ENCODE measurements at regions not wholly inside any gene's neighbourhood (a gene's known extent, or its start where the extent isn't known, plus 50 kb on each side); places are given as distances from the start of the nearest gene placed in this dataset.

DNA sequence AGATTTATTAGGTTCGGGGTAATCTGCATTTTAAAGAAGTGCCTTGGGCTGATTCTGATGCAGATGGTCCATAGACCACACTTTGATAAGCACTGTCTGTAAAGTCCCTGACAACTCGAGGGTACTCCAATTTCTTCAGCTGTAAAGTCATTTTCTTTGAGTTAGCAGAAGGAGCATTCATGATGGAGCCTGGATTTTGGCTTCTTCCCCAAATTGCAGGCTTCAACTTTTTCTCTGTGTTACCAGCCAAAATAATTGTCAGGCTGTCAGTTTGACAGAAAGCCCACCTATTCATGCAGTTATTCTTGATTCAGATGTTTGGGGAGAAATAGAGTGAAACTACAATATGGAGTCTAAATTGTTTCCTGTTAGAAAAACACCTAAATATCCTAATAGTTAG, 66.0 kb downstream of the RPL37A start:
- no peak overlapping the region for H3K27ac ChIP-seq
- intact Hi-C loops (cut with DNase I) = no loop called here
- DNase-seq (ENCODE audit: extremely low spot score in 2 of 2) = no peak
- H3K4me3 ChIP-seq = no peak overlapping the region
- no peaks in the 10 kb centered on the region for H3K36me3 ChIP-seq
- H3K27me3 ChIP-seq = no peaks in the 10 kb centered on the region
- TF ChIP-seq, protein P1, sequence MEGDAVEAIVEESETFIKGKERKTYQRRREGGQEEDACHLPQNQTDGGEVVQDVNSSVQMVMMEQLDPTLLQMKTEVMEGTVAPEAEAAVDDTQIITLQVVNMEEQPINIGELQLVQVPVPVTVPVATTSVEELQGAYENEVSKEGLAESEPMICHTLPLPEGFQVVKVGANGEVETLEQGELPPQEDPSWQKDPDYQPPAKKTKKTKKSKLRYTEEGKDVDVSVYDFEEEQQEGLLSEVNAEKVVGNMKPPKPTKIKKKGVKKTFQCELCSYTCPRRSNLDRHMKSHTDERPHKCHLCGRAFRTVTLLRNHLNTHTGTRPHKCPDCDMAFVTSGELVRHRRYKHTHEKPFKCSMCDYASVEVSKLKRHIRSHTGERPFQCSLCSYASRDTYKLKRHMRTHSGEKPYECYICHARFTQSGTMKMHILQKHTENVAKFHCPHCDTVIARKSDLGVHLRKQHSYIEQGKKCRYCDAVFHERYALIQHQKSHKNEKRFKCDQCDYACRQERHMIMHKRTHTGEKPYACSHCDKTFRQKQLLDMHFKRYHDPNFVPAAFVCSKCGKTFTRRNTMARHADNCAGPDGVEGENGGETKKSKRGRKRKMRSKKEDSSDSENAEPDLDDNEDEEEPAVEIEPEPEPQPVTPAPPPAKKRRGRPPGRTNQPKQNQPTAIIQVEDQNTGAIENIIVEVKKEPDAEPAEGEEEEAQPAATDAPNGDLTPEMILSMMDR (IDR thresholded peaks at IDR 0.05) = no peak
- TF ChIP-seq POLR2AphosphoS5 (IDR thresholded peaks at IDR 0.05; ENCODE audit: insufficient read depth in 1 of 2, low read depth in 1 of 2) (no peak), POLR2A (IDR thresholded peaks at IDR 0.05) (no peak)
- H3K9me3 ChIP-seq = no peaks in the 10 kb centered on the region
- peaks cover 6% of the 10 kb centered on the region for H3K4me1 ChIP-seq

DNA sequence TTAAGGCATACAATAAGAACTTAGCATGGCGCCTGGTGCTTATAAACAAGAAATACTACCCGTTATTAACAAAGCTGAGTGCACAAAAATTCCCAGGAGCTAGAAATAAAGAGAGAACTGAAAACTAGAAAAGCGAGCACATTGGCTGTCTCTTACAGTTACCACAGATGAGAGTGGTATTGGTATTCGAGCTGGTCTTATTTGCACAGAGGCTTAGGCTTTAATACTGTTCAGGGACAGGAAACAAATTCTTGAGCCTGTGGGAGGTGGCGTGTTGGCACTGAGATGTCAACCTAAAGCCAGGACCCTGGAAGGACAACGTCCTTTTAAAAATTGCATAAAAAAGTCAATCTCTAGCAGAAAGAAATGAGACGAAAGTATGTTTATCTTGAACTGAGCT, 67.3 kb upstream of the IGFBP2 start:
- Histone ChIP-seq H3K27me3 (no peaks in the 10 kb centered on the region), H3K36me3 (no peaks in the 10 kb centered on the region), H3K9me3 (no peaks in the 10 kb centered on the region), H3K4me3 (no peak overlapping the region), H3K4me1 (peaks cover 6% of the 10 kb centered on the region), H3K27ac (no peak overlapping the region)
- no peak for DNase-seq (ENCODE audit: extremely low spot score in 2 of 2)
- TF ChIP-seq POLR2AphosphoS5 (IDR thresholded peaks at IDR 0.05; ENCODE audit: insufficient read depth in 1 of 2, low read depth in 1 of 2) (no peak), POLR2A (IDR thresholded peaks at IDR 0.05) (no peak)
- TF ChIP-seq, protein P1 (IDR thresholded peaks at IDR 0.05) = no peak
- intact Hi-C loops (cut with DNase I) = no loop called here

DNA sequence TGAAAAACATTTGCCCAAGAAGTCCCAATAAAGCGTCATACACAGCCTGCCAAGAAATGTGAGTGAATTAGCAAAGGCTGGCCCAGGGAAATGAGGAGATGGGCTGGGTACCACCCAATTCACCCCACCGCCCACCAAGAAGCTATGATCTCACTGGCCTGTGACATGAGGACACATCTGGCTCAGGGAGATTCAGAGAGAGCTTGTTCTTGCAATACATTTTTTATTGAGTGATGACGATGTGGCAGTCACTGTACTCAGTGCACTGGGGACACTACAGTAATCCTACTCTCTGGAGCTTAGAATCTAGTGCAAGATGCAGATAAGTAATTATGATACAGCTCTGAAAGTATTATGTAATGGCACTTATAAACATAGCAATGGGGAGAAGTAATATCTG, 64.6 kb upstream of the IGFBP2 start:
- peaks cover 12% of the 10 kb centered on the region for H3K4me1 ChIP-seq
- DNase-seq (ENCODE audit: extremely low spot score in 2 of 2) = no peak
- no peaks in the 10 kb centered on the region for H3K9me3 ChIP-seq
- intact Hi-C loops (cut with DNase I) = no loop called here
- no peaks in the 10 kb centered on the region for H3K27me3 ChIP-seq
- H3K4me3 ChIP-seq = no peak overlapping the region
- H3K36me3 ChIP-seq = no peaks in the 10 kb centered on the region
- TF ChIP-seq POLR2A (IDR thresholded peaks at IDR 0.05) = no peak
- TF ChIP-seq, protein P1 (IDR thresholded peaks at IDR 0.05) = no peak
- TF ChIP-seq POLR2AphosphoS5 (IDR thresholded peaks at IDR 0.05; ENCODE audit: insufficient read depth in 1 of 2, low read depth in 1 of 2) = no peak
- H3K27ac ChIP-seq = no peak overlapping the region

DNA sequence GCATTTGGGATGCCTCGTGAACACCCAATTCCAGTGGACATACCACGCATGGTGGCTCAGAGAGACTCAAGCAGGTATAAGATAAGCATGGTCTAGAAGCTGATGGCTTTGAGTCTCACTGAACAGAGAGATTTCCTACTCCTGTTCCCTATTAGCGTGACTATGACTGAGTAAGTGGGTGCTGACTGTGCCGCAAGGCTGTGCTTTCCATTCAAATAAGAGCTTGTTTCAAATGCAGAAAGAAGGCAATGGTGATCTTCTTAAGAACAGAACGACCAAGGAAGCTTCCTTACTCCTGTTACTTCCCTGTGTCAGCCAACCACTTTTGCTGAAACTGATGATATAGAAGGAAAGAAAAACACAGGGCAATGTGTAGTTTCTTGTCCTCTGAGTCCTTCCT, 63.5 kb upstream of the IGFBP2 start:
- DNase-seq (ENCODE audit: extremely low spot score in 2 of 2) = no peak
- Histone ChIP-seq H3K4me3 (no peak overlapping the region), H3K27me3 (no peaks in the 10 kb centered on the region), H3K27ac (no peak overlapping the region), H3K9me3 (no peaks in the 10 kb centered on the region), H3K4me1 (peaks cover 15% of the 10 kb centered on the region), H3K36me3 (no peaks in the 10 kb centered on the region)
- no peak for TF ChIP-seq POLR2AphosphoS5 (IDR thresholded peaks at IDR 0.05; ENCODE audit: insufficient read depth in 1 of 2, low read depth in 1 of 2)
- TF ChIP-seq POLR2A (IDR thresholded peaks at IDR 0.05) = no peak
- intact Hi-C loops (cut with DNase I) = no loop called here

DNA sequence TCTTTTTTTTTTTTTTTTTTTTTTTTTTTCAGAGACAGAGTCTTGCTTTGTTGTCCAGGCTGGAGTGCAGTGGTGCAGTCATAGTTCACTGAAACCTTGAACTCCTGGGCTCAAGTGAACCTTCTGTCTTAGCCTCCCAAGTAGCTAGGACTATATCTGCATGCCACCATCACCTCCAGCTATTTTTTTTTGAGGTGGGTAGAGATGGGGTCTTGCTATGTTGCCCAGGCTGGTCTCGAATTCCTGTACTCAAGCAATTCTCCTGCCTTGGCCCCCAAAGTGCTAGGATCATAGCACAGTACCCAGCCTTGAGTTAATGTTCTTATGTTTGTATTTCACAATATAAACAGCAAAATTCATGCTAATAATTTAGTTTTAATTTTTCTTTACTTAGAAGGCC, 62.9 kb upstream of the IGFBP2 start:
- H3K27ac ChIP-seq = no peak overlapping the region
- no peaks in the 10 kb centered on the region for H3K36me3 ChIP-seq
- no peak overlapping the region for H3K4me3 ChIP-seq
- H3K4me1 ChIP-seq = peaks cover 15% of the 10 kb centered on the region
- intact Hi-C loops (cut with DNase I) = no loop called here
- no peaks in the 10 kb centered on the region for H3K27me3 ChIP-seq
- DNase-seq (ENCODE audit: extremely low spot score in 2 of 2) = no peak
- H3K9me3 ChIP-seq = no peaks in the 10 kb centered on the region
- TF ChIP-seq POLR2AphosphoS5 (IDR thresholded peaks at IDR 0.05; ENCODE audit: insufficient read depth in 1 of 2, low read depth in 1 of 2) = no peak
- TF ChIP-seq, protein P1 (IDR thresholded peaks at IDR 0.05) = no peak
- TF ChIP-seq POLR2A (IDR thresholded peaks at IDR 0.05) = no peak

All from vagina (tissue), 2 donors.